Activated naive CD8-positive, alpha-beta T cell (primary cell): ENCODE measurements at regions not wholly inside any gene's neighbourhood (a gene's known extent, or its start where the extent isn't known, plus 50 kb on each side); places are given as distances from the start of the nearest gene placed in this dataset.
"Not testable (repeated sequence)": the region's sequence is repeated elsewhere in the genome, so short reads cannot be mapped to it uniquely, and the experiment has no call there.

Experiments
- H3K27ac Mint-ChIP-seq: one replicate; pipeline ENCODE4 v1.8.0; 2021; ENCODE audit warnings: mixed read lengths
- H3K27me3 Mint-ChIP-seq: one replicate; pipeline ENCODE4 v1.8.0; 2021; ENCODE audit warnings: mixed read lengths
- H3K36me3 Mint-ChIP-seq: one replicate; pipeline ENCODE4 v1.8.0; 2021; ENCODE audit warnings: mixed read lengths
- H3K4me1 Mint-ChIP-seq: one replicate; pipeline ENCODE4 v1.8.0; 2021; ENCODE audit warnings: low read depth, mixed read lengths
- H3K4me3 Mint-ChIP-seq: one replicate; pipeline ENCODE4 v1.8.0; 2021; ENCODE audit warnings: mild to moderate bottlenecking, mixed read lengths
- H3K9me3 Mint-ChIP-seq: one replicate; pipeline ENCODE4 v1.8.0; 2021; ENCODE audit warnings: low read depth, mixed read lengths

- H3K36me3 Mint-ChIP-seq, result no peaks in the 10 kb centered on the region
- no peak overlapping the region for H3K4me3 Mint-ChIP-seq
- H3K27me3 Mint-ChIP-seq, result no peaks in the 10 kb centered on the region
- no peaks in the 10 kb centered on the region for H3K4me1 Mint-ChIP-seq
- peaks cover 5% of the 10 kb centered on the region for H3K9me3 Mint-ChIP-seq
- H3K27ac Mint-ChIP-seq, result no peak overlapping the region
Measured at GRCh38 chr18:43847164-43848091, 570.1 kb upstream of the SYT4 start.

- H3K27ac Mint-ChIP-seq, H3K36me3 Mint-ChIP-seq, H3K4me1 Mint-ChIP-seq, H3K27me3 Mint-ChIP-seq, H3K4me3 Mint-ChIP-seq, H3K9me3 Mint-ChIP-seq: not testable (repeated sequence)
Measured at GRCh38 chr18:43849831-43850230, 572.5 kb upstream of the SYT4 start.

- no peak overlapping the region for H3K4me3 Mint-ChIP-seq
- H3K27me3 Mint-ChIP-seq, result no peaks in the 10 kb centered on the region
- H3K4me1 Mint-ChIP-seq, result no peaks in the 10 kb centered on the region
- H3K9me3 Mint-ChIP-seq, result peaks cover 4% of the 10 kb centered on the region
- H3K27ac Mint-ChIP-seq, result no peak overlapping the region
- no peaks in the 10 kb centered on the region for H3K36me3 Mint-ChIP-seq
Measured at GRCh38 chr18:43855376-43855775, 578.1 kb upstream of the SYT4 start.

- H3K9me3 Mint-ChIP-seq, result peaks cover 5% of the 10 kb centered on the region
- no peaks in the 10 kb centered on the region for H3K27me3 Mint-ChIP-seq
- H3K4me3 Mint-ChIP-seq, result no peak overlapping the region
Measured at GRCh38 chr18:43863180-43863579, 585.9 kb upstream of the SYT4 start.

GRCh38 chr18:43866696-43867095 is 589.4 kb upstream of the SYT4 start:
- H3K4me1 Mint-ChIP-seq, result no peaks in the 10 kb centered on the region
- H3K4me3 Mint-ChIP-seq, result no peak overlapping the region
- no peak overlapping the region for H3K27ac Mint-ChIP-seq
- H3K27me3 Mint-ChIP-seq, result no peaks in the 10 kb centered on the region
- H3K9me3 Mint-ChIP-seq, result peaks cover 5% of the 10 kb centered on the region
- no peaks in the 10 kb centered on the region for H3K36me3 Mint-ChIP-seq

More at GRCh38 chr18:43863180-43863579, 585.9 kb upstream of the SYT4 start:
- no peaks in the 10 kb centered on the region for H3K36me3 Mint-ChIP-seq
- no peaks in the 10 kb centered on the region for H3K4me1 Mint-ChIP-seq
- no peak overlapping the region for H3K27ac Mint-ChIP-seq

- Mint-ChIP-seq H3K36me3 (no peaks in the 10 kb centered on the region), H3K9me3 (peaks cover 5% of the 10 kb centered on the region), H3K27ac (no peak overlapping the region), H3K27me3 (no peaks in the 10 kb centered on the region), H3K4me3 (no peak overlapping the region), H3K4me1 (no peaks in the 10 kb centered on the region)
Measured at GRCh38 chr18:43868497-43868995, 591.3 kb upstream of the SYT4 start.

GRCh38 chr18:43869451-43870008 is 592.2 kb upstream of the SYT4 start:
- H3K4me1 Mint-ChIP-seq, result no peaks in the 10 kb centered on the region
- no peaks in the 10 kb centered on the region for H3K27me3 Mint-ChIP-seq
- H3K4me3 Mint-ChIP-seq, result no peak overlapping the region
- H3K27ac Mint-ChIP-seq, result no peak overlapping the region
- H3K9me3 Mint-ChIP-seq, result peaks cover 5% of the 10 kb centered on the region
- H3K36me3 Mint-ChIP-seq, result no peaks in the 10 kb centered on the region

GRCh38 chr18:43870626-43871025 is 593.3 kb upstream of the SYT4 start:
- no peaks in the 10 kb centered on the region for H3K36me3 Mint-ChIP-seq
- no peak overlapping the region for H3K4me3 Mint-ChIP-seq
- no peaks in the 10 kb centered on the region for H3K4me1 Mint-ChIP-seq
- H3K27me3 Mint-ChIP-seq, result no peaks in the 10 kb centered on the region
- H3K9me3 Mint-ChIP-seq, result peaks cover under 1% of the 10 kb centered on the region
- no peak overlapping the region for H3K27ac Mint-ChIP-seq

- Mint-ChIP-seq H3K4me3 (no peak overlapping the region), H3K36me3 (no peaks in the 10 kb centered on the region), H3K27ac (no peak overlapping the region), H3K9me3 (peaks cover 9% of the 10 kb centered on the region), H3K27me3 (no peaks in the 10 kb centered on the region), H3K4me1 (no peaks in the 10 kb centered on the region)
Measured at GRCh38 chr18:43875511-43875910, 598.2 kb upstream of the SYT4 start.

GRCh38 chr18:43876286-43876685 is 599.0 kb upstream of the SYT4 start:
- no peaks in the 10 kb centered on the region for H3K27me3 Mint-ChIP-seq
- H3K4me3 Mint-ChIP-seq, result no peak overlapping the region
- H3K4me1 Mint-ChIP-seq, result no peaks in the 10 kb centered on the region
- H3K27ac Mint-ChIP-seq, result no peak overlapping the region
- H3K9me3 Mint-ChIP-seq, result peaks cover 9% of the 10 kb centered on the region
- no peaks in the 10 kb centered on the region for H3K36me3 Mint-ChIP-seq

- Mint-ChIP-seq H3K27ac (no peak overlapping the region), H3K4me3 (no peak overlapping the region), H3K36me3 (no peaks in the 10 kb centered on the region), H3K4me1 (no peaks in the 10 kb centered on the region), H3K27me3 (no peaks in the 10 kb centered on the region), H3K9me3 (peaks cover 9% of the 10 kb centered on the region)
Measured at GRCh38 chr18:43876748-43877147, 599.5 kb upstream of the SYT4 start.

- peaks cover 9% of the 10 kb centered on the region for H3K9me3 Mint-ChIP-seq
- H3K36me3 Mint-ChIP-seq, result no peaks in the 10 kb centered on the region
- H3K4me3 Mint-ChIP-seq, result no peak overlapping the region
- H3K4me1 Mint-ChIP-seq, result no peaks in the 10 kb centered on the region
- H3K27me3 Mint-ChIP-seq, result no peaks in the 10 kb centered on the region
- H3K27ac Mint-ChIP-seq, result no peak overlapping the region
Measured at GRCh38 chr18:43877616-43878321, 600.5 kb upstream of the SYT4 start.

- H3K27ac Mint-ChIP-seq, result no peak overlapping the region
- H3K4me3 Mint-ChIP-seq, result no peak overlapping the region
- H3K9me3 Mint-ChIP-seq, result peaks cover 12% of the 10 kb centered on the region
- no peaks in the 10 kb centered on the region for H3K27me3 Mint-ChIP-seq
- H3K36me3 Mint-ChIP-seq, result no peaks in the 10 kb centered on the region
- no peaks in the 10 kb centered on the region for H3K4me1 Mint-ChIP-seq
Measured at GRCh38 chr18:43879415-43879814, 602.1 kb upstream of the SYT4 start.

GRCh38 chr18:43882358-43883055 is 605.2 kb upstream of the SYT4 start:
- no peak overlapping the region for H3K27ac Mint-ChIP-seq
- no peaks in the 10 kb centered on the region for H3K27me3 Mint-ChIP-seq
- no peaks in the 10 kb centered on the region for H3K4me1 Mint-ChIP-seq
- no peaks in the 10 kb centered on the region for H3K36me3 Mint-ChIP-seq
- peaks cover 12% of the 10 kb centered on the region for H3K9me3 Mint-ChIP-seq
- no peak overlapping the region for H3K4me3 Mint-ChIP-seq

- Mint-ChIP-seq H3K27ac (no peak overlapping the region), H3K36me3 (no peaks in the 10 kb centered on the region), H3K27me3 (no peaks in the 10 kb centered on the region), H3K4me1 (no peaks in the 10 kb centered on the region), H3K4me3 (no peak overlapping the region), H3K9me3 (peaks cover 9% of the 10 kb centered on the region)
Measured at GRCh38 chr18:43883886-43884285, 606.6 kb upstream of the SYT4 start.
